Hypothalamus (tissue), 51 donors: ENCODE measurements at regions not wholly inside any gene's neighbourhood (a gene's known extent, or its start where the extent isn't known, plus 50 kb on each side); places are given as distances from the start of the nearest gene placed in this dataset.

Experiments used
- DNase-seq, 51 donors: peaks; one replicate each; lab custom pipeline; 2025; lab: John Stamatoyannopoulos, UW

GRCh38 chr20:4095639-4096038, 53.0 kb upstream of the SMOX start:
- DNase-seq, result no peak

DNA sequence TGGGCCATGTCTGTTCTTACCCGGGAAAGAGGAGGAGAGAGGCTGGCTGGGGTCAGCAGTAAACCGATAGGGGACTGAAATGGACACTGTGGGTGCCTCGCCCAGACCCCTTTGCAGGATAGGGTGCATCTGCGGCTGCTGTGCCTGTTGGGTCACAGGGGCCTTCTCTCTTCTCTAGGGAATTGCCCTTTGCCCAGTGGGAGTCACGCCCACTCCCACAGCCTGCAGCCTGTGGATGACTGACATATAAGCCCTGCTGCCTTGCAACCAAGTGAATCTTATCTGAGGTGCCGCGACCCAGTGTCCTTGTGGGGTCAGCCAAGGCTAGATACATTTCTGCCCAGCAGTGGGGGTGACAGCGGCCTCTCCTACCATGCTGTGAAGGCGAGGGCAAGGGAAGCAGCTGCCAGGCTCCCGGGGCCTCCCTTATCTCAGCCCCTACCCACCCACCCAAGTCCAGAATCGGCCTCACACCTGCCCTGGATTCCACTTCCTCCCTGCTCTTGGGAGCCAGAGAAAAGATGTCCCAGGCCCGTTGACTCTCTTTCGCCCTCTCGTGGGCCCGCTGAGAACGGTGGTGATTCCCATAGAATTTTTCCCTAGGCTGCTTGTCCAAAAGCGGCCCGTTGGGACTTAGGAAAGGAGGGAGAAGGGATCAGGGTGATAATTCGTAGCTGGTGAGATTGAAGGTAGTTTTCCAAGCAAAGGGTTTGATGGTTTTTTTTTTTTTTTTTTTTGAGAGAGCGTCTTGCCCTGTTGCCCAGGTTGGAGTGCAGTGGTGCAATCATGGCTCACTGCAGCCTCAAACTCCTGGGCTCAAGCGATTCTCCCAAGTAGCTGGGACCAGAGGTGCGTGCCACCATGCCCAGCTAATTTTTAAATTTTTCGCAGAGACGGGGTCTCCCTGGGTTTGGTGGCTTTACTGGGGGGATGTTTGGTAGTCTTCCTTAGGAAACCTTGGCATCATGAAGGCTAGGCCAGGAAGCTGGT, 56.8 kb upstream of the SMOX start:
- DNase-seq, result peak in 11 of 51 donors; percentile 18 to 56 (median 22)

DNA sequence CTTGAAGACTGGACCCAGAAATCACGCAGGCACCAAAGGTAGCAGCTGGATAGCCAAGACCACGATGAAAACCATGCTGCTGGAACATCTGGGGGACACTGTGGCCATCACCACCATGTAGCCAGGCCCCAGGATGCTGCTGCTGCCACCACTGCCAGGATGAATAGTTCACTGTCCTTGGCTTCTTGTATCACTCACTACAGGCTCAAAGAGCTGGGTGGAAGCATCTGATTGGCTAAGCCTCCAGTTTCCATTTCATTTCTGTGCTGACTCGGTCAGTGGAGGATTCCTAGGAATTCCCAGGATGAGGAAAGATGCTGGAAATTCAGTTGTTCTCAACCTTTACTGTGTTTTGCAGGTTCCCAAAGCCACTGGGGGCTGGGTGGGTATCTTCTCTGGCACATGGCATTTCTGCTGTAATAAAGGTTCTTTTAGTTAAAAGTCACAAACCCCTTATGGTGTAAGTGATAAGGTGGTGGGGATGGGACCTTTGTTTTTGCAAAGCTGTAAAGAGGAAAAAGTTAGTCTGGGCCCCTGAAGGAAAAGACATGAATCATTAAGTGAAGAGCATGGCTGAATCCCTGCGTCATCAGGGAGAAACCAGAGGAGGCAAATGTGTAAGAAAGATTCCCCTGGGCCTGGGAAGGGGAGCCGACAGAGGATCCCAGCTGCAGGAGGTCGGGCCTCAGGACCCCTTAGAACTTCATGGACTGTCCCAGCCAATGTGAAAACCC, 57.7 kb upstream of the SMOX start:
- DNase-seq, result peak in 1 of 51 donors; percentile 6

- DNase-seq, result no peak
Measured at GRCh38 chr20:4089756-4090487, 58.7 kb upstream of the SMOX start.

GRCh38 chr20:4088766-4089165, 59.9 kb upstream of the SMOX start:
- no peak for DNase-seq

DNA sequence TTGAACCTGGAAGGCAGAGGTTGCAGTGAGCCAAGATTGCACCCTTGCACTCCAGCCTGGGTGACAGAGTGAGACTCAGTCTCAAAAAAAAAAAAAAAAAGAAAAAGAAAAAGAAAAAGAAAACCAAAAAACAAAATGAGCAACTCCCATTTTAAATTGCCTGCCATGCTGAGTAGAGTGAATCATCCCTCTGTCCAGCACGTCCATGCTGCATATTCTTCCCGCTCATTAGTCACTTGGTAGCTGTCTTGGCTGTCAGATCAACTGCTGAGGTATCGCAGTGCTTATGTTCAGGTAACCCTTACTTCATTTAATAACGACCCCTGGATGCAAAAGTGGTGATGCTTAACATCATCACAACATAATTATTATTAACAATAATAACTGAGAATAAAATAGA, 60.7 kb upstream of the SMOX start:
- no peak for DNase-seq

- no peak for DNase-seq
Measured at GRCh38 chr20:4086771-4087687, 61.6 kb upstream of the SMOX start.

- DNase-seq, result no peak
Measured at GRCh38 chr20:4084721-4085120, 63.9 kb upstream of the SMOX start.

GRCh38 chr20:4084096-4084495, 64.5 kb upstream of the SMOX start:
- no peak for DNase-seq

- DNase-seq, result no peak
Measured at GRCh38 chr20:4083098-4083865, 65.3 kb upstream of the SMOX start.

GRCh38 chr20:4082406-4083097, 66.1 kb upstream of the SMOX start:
- DNase-seq, result peak in 5 of 51 donors; percentile 5 to 34 (median 7)

DNA sequence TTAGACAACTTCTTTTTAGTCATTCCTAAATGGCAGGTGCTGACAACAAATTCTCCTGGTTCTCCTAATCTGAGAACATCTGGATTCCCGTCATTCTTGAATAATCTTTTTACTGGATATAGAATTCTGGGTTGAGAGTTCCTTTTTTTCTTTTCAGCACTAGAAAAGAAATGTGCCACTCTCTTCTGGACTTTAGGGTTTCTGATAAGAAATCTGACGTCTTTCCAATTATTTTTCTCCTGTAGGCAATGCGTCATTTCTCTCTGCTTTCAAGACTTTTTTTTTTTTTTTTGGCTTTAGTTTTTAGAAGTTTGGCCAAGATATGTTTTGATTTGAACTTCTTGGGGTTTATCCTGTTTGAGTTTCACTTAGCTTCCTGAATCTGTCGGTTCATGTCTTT, 66.1 kb upstream of the RNF24 start:
- no peak for DNase-seq

DNA sequence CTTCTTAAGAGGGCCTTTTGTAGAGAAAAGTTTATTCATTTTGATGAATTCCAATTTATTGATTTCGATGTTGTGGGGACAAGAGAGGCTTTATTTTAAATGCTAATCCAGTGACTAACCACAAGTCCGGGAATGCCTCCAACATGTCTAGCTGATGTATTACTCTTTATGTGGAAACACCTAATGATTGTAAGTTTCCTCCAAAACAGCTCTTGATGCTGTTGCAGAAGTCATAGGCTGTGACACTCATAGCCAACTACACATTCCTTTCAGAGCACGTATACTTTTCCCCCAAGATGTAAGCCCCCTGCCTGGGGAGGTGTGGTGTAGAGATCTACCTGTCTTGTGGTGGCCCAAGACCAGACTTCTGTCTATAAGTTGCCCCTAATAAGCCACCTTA, 61.3 kb upstream of the RNF24 start:
- no peak for DNase-seq

DNA sequence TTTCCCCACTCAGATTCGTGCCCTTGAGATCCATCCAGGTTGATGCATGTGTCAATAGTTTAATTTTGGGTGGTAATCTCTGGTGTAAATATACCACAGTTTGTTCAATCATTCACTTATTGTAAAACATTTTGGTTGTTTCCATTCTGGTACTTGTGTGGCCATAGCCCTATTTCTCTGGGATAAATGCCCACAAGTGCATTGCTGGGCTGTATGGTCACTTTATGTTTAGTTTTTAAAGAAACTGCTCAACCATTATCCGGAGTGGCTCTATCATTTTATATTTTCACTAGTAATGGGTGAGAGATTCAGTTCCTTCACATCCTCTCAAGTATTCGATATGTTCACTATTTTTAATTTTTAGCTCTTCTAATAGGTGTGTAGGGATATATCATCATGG, 60.7 kb upstream of the RNF24 start:
- DNase-seq, result no peak

- no peak for DNase-seq
Measured at GRCh38 chr20:4074877-4075455, 59.6 kb upstream of the RNF24 start.

GRCh38 chr20:4073852-4074741, 58.7 kb upstream of the RNF24 start:
- peak in 13 of 51 donors; percentile 6 to 53 (median 29) for DNase-seq

DNA sequence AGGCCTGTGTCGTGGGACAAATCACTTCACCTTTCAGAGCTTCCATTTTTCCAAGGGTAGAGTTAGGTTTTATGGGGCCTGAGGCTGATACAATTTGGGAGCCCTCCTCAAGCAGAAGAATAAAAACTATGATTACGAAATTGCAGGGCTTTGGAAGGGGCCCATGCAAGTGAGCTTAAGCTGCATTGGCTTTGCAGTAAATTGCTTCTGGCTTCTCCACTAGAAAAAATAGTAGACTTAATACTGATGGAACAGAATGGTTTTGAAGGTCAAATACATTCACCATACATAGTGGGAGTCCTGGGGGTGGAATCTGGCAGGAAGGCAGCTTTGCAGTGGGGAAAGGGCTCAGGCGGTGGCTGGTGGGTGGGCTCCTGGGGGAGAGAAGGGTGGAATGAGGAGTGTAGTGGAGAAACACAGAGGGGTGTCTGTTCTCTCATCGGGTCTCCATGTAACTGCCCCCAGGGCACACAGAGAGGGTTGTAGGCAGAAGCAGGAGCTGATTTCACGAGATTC, 55.9 kb upstream of the RNF24 start:
- DNase-seq, result no peak
